H9 (cell line): ENCODE measurements at regions not wholly inside any gene's neighbourhood (a gene's known extent, or its start where the extent isn't known, plus 50 kb on each side); places are given as distances from the start of the nearest gene placed in this dataset.

ENCODE experiments used
- DNase-seq: peaks from one replicate; pipeline ENCODE4 v3.0.0-alpha.2; 2017
- H2AFZ ChIP-seq: one replicate; pipeline ENCODE4 v1.6.1; 2013; ENCODE audit warnings: mild to moderate bottlenecking, low read length, control low read depth, moderate library complexity
- H2AK5ac ChIP-seq: 2 replicates; pipeline ENCODE4 v1.6.1; 2013; ENCODE audit warnings: low read length, control low read depth, mixed read lengths; ENCODE audit not compliant: insufficient read length
- H2BK120ac ChIP-seq: one replicate; pipeline ENCODE4 v1.6.1; 2013; ENCODE audit warnings: low read depth, mild to moderate bottlenecking, low read length, control low read depth, inconsistent platforms; ENCODE audit not compliant: poor library complexity, severe bottlenecking
- H2BK12ac ChIP-seq: 2 replicates; pipeline ENCODE4 v1.6.1; 2013; ENCODE audit warnings: low read length, control low read depth, mixed read lengths, low read depth; ENCODE audit not compliant: insufficient read length
- H2BK15ac ChIP-seq: 2 replicates; pipeline ENCODE4 v1.6.1; 2013; ENCODE audit warnings: low read depth, low read length, control low read depth
- H2BK20ac ChIP-seq: one replicate; pipeline ENCODE4 v1.6.1; 2013; ENCODE audit warnings: low read depth, mild to moderate bottlenecking, low read length, control low read depth, inconsistent platforms; ENCODE audit not compliant: poor library complexity, severe bottlenecking
- H2BK5ac ChIP-seq: 2 replicates; pipeline ENCODE4 v1.6.1; 2013; ENCODE audit warnings: low read length, control low read depth, mixed read lengths; ENCODE audit not compliant: insufficient read length
- H3K14ac ChIP-seq: 2 replicates; pipeline ENCODE4 v1.6.1; 2013; ENCODE audit warnings: low read length, control low read depth; ENCODE audit not compliant: insufficient read depth
- H3K18ac ChIP-seq: 2 replicates; pipeline ENCODE4 v1.6.1; 2013; ENCODE audit warnings: low read depth, mild to moderate bottlenecking, mixed read lengths, low read length, control low read depth; ENCODE audit not compliant: insufficient read length
- H3K23ac ChIP-seq: 2 replicates; pipeline ENCODE4 v1.6.1; 2013; ENCODE audit warnings: low read length, control low read depth, mixed read lengths, low read depth; ENCODE audit not compliant: insufficient read length
- H3K23me2 ChIP-seq: 2 replicates; pipeline ENCODE4 v1.6.1; 2013; ENCODE audit warnings: low read depth, mild to moderate bottlenecking, mixed read lengths, low read length, control low read depth; ENCODE audit not compliant: insufficient read length, poor library complexity, severe bottlenecking
- H3K27ac ChIP-seq: 2 replicates; pipeline ENCODE4 v1.5.1; 2013; ENCODE audit warnings: low read length, control low read depth, mixed read lengths, low read depth; ENCODE audit not compliant: insufficient read length
- H3K27me3 ChIP-seq: 2 replicates; pipeline ENCODE4 v1.6.1; 2013; ENCODE audit warnings: low read length, control low read depth, inconsistent platforms; ENCODE audit not compliant: insufficient read depth
- H3K4ac ChIP-seq: 2 replicates; pipeline ENCODE4 v1.6.1; 2013; ENCODE audit warnings: low read depth, mild to moderate bottlenecking, control low read depth, inconsistent platforms, low read length, moderate library complexity
- H3K4me1 ChIP-seq: 2 replicates; pipeline ENCODE4 v1.6.1; 2013; ENCODE audit warnings: low read length, control low read depth, inconsistent platforms; ENCODE audit not compliant: insufficient read depth
- H3K4me2 ChIP-seq: 2 replicates; pipeline ENCODE4 v1.6.1; 2013; ENCODE audit warnings: low read length, control low read depth, mixed read lengths; ENCODE audit not compliant: insufficient read length, insufficient read depth
- H3K56ac ChIP-seq: 2 replicates; pipeline ENCODE4 v1.6.1; 2013; ENCODE audit warnings: low read depth, mild to moderate bottlenecking, mixed read lengths, low read length, control low read depth; ENCODE audit not compliant: insufficient read length
- H3K79me1 ChIP-seq: 2 replicates; pipeline ENCODE4 v1.6.1; 2013; ENCODE audit warnings: low read depth, mild to moderate bottlenecking, moderate library complexity, low read length, control low read depth, inconsistent platforms; ENCODE audit not compliant: insufficient read depth, poor library complexity, severe bottlenecking
- H3K79me2 ChIP-seq: 2 replicates; pipeline ENCODE4 v1.6.1; 2013; ENCODE audit warnings: low read length, control low read depth, inconsistent platforms; ENCODE audit not compliant: insufficient read depth
- H3K9ac ChIP-seq: 2 replicates; pipeline ENCODE4 v1.6.1; 2013; ENCODE audit warnings: low read length, control low read depth, mixed read lengths; ENCODE audit not compliant: insufficient read length; ENCODE audit errors: extremely low read depth
- H3K9me3 ChIP-seq: one replicate; pipeline ENCODE4 v1.6.1; 2013; ENCODE audit warnings: low read depth, low read length, inconsistent platforms; ENCODE audit not compliant: control insufficient read depth
- H3T11ph ChIP-seq: one replicate; pipeline ENCODE4 v1.6.1; 2013; ENCODE audit warnings: mild to moderate bottlenecking, low read length, control low read depth, inconsistent platforms
- H4K20me1 ChIP-seq: one replicate; pipeline ENCODE4 v1.6.1; 2013; ENCODE audit not compliant: control insufficient read depth, insufficient read length, insufficient read depth
- H4K5ac ChIP-seq: 2 replicates; pipeline ENCODE4 v1.6.1; 2013; ENCODE audit warnings: low read depth, mild to moderate bottlenecking, mixed read lengths, low read length, control low read depth; ENCODE audit not compliant: insufficient read length
- H4K8ac ChIP-seq: replicated peaks from 2 replicates; pipeline ENCODE4 v1.6.1; 2013; ENCODE audit warnings: low read length, control low read depth, mixed read lengths, low read depth; ENCODE audit not compliant: insufficient read length
- H4K91ac ChIP-seq: 2 replicates; pipeline ENCODE4 v1.6.1; 2013; ENCODE audit warnings: low read depth, mild to moderate bottlenecking, moderate library complexity, mixed read lengths, low read length, control low read depth; ENCODE audit not compliant: insufficient read length
- H3K27ac Mint-ChIP-seq, 3 experiments: 2 replicates in 2 of 3; 3 replicates in 1 of 3; pipeline ENCODE4 v1.8.0; 2020 to 2021; ENCODE audit warnings: mixed read lengths in 3 of 3, mild to moderate bottlenecking in 1 of 3, moderate library complexity in 1 of 3
- H3K27me3 Mint-ChIP-seq: 2 replicates; pipeline ENCODE4 v1.8.0; 2021; ENCODE audit warnings: low read depth, mild to moderate bottlenecking, moderate library complexity, mixed read lengths
- H3K36me3 Mint-ChIP-seq, 3 experiments: 2 replicates in 2 of 3; 3 replicates in 1 of 3; pipeline ENCODE4 v1.8.0; 2020 to 2021; ENCODE audit warnings: low read depth in 3 of 3, mixed read lengths in 3 of 3; ENCODE audit not compliant: insufficient read depth in 1 of 3
- H3K4me1 Mint-ChIP-seq, 2 experiments: 2 replicates each; pipeline ENCODE4 v1.8.0; 2020; ENCODE audit warnings: mixed read lengths in 2 of 2
- H3K4me3 Mint-ChIP-seq, 2 experiments: 2 replicates in 1 of 2; 3 replicates in 1 of 2; pipeline ENCODE4 v1.8.0; 2020 to 2021; ENCODE audit warnings: mild to moderate bottlenecking in 2 of 2, mixed read lengths in 2 of 2, moderate library complexity in 1 of 2
- H3K9me3 Mint-ChIP-seq, 2 experiments: 2 replicates in 1 of 2; 3 replicates in 1 of 2; pipeline ENCODE4 v1.8.0; 2020; ENCODE audit warnings: mild to moderate bottlenecking in 2 of 2, mixed read lengths in 2 of 2, moderate library complexity in 1 of 2
- WGBS: extraction: QIAGEN DNeasy Blood & Tissue Kit; methylation state at CpG from one replicate; pipeline ENCODE4 v1.1.7; 2013; ENCODE audit warnings: missing lambda C conversion rate, low lambda C conversion rate, mixed read lengths; ENCODE audit not compliant: insufficient read length; ENCODE audit errors: extremely low coverage; 5-methylcytosine and 5-hydroxymethylcytosine counted together
- TF ChIP-seq, protein P1 (sequence below): fragments of 200-600 bp; sonication (generic); conservative IDR thresholded peaks from 3 replicates; pipeline ENCODE4 v1.8.0; 2021; ENCODE audit warnings: antibody characterized with exemption, mild to moderate bottlenecking

DNA sequence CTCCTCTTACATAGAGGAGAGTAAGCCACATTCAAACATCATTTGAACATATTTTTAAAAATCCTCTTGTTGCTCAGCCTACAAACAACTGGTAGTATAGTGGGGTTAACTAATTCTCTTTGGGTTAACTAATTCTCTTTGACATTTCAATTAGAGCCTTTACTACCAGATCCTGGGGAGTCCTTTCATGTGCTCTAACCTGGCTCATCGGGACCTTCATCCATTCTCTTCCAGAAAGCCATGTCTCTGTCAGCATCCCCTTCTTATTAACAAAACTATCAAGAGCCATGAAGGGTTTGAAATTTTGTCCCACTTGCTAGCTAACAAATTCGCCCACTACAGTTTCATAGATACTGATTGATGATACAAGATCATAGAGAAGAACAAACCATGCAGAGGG, 349.8 kb upstream of the PABPC4L start:
- Histone ChIP-seq H2AFZ (no peak overlapping the region), H2BK120ac (no peak overlapping the region), H2BK15ac (no peak overlapping the region), H3K4me1 (peaks cover 2% of the 10 kb centered on the region; the same call in 1 of the 2 replicates), H2BK5ac (no peak overlapping the region), H3T11ph (no peak overlapping the region), H4K5ac (no peak overlapping the region), H3K23ac (no peak overlapping the region), H2AK5ac (no peak overlapping the region), H3K23me2 (no peaks in the 10 kb centered on the region), H2BK20ac (no peak overlapping the region), H3K9me3 (no peaks in the 10 kb centered on the region), H2BK12ac (no peak overlapping the region), H3K14ac (no peak overlapping the region), H3K4ac (no peak overlapping the region), H3K27ac (no peak overlapping the region), H3K56ac (no peak overlapping the region), H3K79me2 (no peaks in the 10 kb centered on the region), H3K27me3 (no peaks in the 10 kb centered on the region), H3K18ac (no peak overlapping the region), H3K4me2 (no peak overlapping the region), H4K20me1 (no peaks in the 10 kb centered on the region), H4K8ac (no peak overlapping the region), H4K91ac (no peak overlapping the region), H3K9ac (no peak overlapping the region), H3K79me1 (no peaks in the 10 kb centered on the region)
- Mint-ChIP-seq H3K4me1 (peaks cover 31 to 39% of the 10 kb centered on the region in 2 experiments), H3K4me3 (no peak overlapping the region; a peak in 1 of 5 replicates), H3K36me3 (peaks cover 28 to 51% (median 36%) of the 10 kb centered on the region in 3 experiments), H3K27ac (peak overlapping the region in 2 of 3 experiments; percentile 1 to 57; a peak in 3 of 7 replicates), H3K9me3 (peaks cover 31 to 32% of the 10 kb centered on the region in 2 experiments), H3K27me3 (no peaks in the 10 kb centered on the region)
- TF ChIP-seq, protein P1, sequence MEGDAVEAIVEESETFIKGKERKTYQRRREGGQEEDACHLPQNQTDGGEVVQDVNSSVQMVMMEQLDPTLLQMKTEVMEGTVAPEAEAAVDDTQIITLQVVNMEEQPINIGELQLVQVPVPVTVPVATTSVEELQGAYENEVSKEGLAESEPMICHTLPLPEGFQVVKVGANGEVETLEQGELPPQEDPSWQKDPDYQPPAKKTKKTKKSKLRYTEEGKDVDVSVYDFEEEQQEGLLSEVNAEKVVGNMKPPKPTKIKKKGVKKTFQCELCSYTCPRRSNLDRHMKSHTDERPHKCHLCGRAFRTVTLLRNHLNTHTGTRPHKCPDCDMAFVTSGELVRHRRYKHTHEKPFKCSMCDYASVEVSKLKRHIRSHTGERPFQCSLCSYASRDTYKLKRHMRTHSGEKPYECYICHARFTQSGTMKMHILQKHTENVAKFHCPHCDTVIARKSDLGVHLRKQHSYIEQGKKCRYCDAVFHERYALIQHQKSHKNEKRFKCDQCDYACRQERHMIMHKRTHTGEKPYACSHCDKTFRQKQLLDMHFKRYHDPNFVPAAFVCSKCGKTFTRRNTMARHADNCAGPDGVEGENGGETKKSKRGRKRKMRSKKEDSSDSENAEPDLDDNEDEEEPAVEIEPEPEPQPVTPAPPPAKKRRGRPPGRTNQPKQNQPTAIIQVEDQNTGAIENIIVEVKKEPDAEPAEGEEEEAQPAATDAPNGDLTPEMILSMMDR, result no peak
- WGBS, result no CpG with 5 or more reads among the region's 2 CpGs
- DNase-seq, result no peak
